ENCODE measurements at regions not wholly inside any gene's neighbourhood (a gene's known extent, or its start where the extent isn't known, plus 50 kb on each side); places are given as distances from the start of the nearest gene placed in this dataset.

- no peak for TF ChIP-seq ZNF324 (tag by site-specific recombination; IDR thresholded peaks at IDR 0.05)
- TF ChIP-seq ZFP37 (tag by site-specific recombination; IDR thresholded peaks at IDR 0.05) = no peak
- no peak for TF ChIP-seq ZNF302 (tag by site-specific recombination; IDR thresholded peaks at IDR 0.05; ENCODE audit: low read depth)
Measured at GRCh38 chr13:79003989-79004898, 345.3 kb upstream of the OBI1 start (continued).

- no peaks in the 10 kb centered on the region for H3K36me3 ChIP-seq (ENCODE audit: control insufficient read depth in 2 of 2, insufficient read depth in 1 of 2, low read length in 2 of 2)
- CTCF ChIA-PET = no interaction called here
- no peak overlapping the region for H3K27ac ChIP-seq (ENCODE audit: extremely low read depth, low read depth, low read length)
- H3K4me3 ChIP-seq (ENCODE audit: low read depth, low read length) = no peak overlapping the region
- no peaks in the 10 kb centered on the region for H3K9me3 ChIP-seq (ENCODE audit: control insufficient read depth, insufficient read depth, low read depth, low read length)
- no peaks in the 10 kb centered on the region for H3K4me1 ChIP-seq (ENCODE audit: control insufficient read depth, insufficient read depth, low read length)
- no peak for TF ChIP-seq ZNF530 (tag by site-specific recombination; IDR thresholded peaks at IDR 0.05; ENCODE audit: low read depth)
- no peak for TF ChIP-seq KLF1 (tag by site-specific recombination; IDR thresholded peaks at IDR 0.05)
- no peak for TF ChIP-seq ZNF140 (tag by site-specific recombination; IDR thresholded peaks at IDR 0.05)
- TF ChIP-seq ZNF510 (tag by site-specific recombination; IDR thresholded peaks at IDR 0.05; ENCODE audit: insufficient replicate concordance) = no peak
- TF ChIP-seq ZNF391 (tag by site-specific recombination; IDR thresholded peaks at IDR 0.05; ENCODE audit: borderline replicate concordance, low read depth) = no peak
- no peak for TF ChIP-seq ZNF433 (tag by site-specific recombination; IDR thresholded peaks at IDR 0.05; ENCODE audit: low read depth)
- no peak for TF ChIP-seq GLIS2 (tag by site-specific recombination; IDR thresholded peaks at IDR 0.05)
- no peak for TF ChIP-seq ZNF221 (tag by site-specific recombination; IDR thresholded peaks at IDR 0.05; ENCODE audit: borderline replicate concordance)
- TF ChIP-seq ZNF585B (tag by site-specific recombination; IDR thresholded peaks at IDR 0.05) = no peak
- no peak for TF ChIP-seq ZNF24 (tag by site-specific recombination; IDR thresholded peaks at IDR 0.05)
- TF ChIP-seq ZNF776 (tag by site-specific recombination; IDR thresholded peaks at IDR 0.05; ENCODE audit: borderline replicate concordance) = no peak
- TF ChIP-seq ZNF624 (tag by site-specific recombination; IDR thresholded peaks at IDR 0.05) = no peak
- no peak for TF ChIP-seq ATF2 (tag by site-specific recombination; IDR thresholded peaks at IDR 0.05; ENCODE audit: low read depth)
- no peak for TF ChIP-seq ZNF529 (tag by site-specific recombination; IDR thresholded peaks at IDR 0.05; ENCODE audit: insufficient replicate concordance)
- TF ChIP-seq ZNF645 (tag by site-specific recombination; IDR thresholded peaks at IDR 0.05) = no peak
- no peak for TF ChIP-seq KLF9 (tag by site-specific recombination; IDR thresholded peaks at IDR 0.05; ENCODE audit: low read depth)
- TF ChIP-seq ZNF596 (tag by site-specific recombination; IDR thresholded peaks at IDR 0.05) = no peak
- TF ChIP-seq REPIN1 (tag by site-specific recombination; IDR thresholded peaks at IDR 0.05; ENCODE audit: low read depth) = no peak
- POLR2A ChIA-PET = no interaction called here
Measured at GRCh38 chr13:78999494-78999893, 340.5 kb upstream of the OBI1 start.
